Astrocyte of the spinal cord (primary cell): ENCODE measurements at regions not wholly inside any gene's neighbourhood (a gene's known extent, or its start where the extent isn't known, plus 50 kb on each side); places are given as distances from the start of the nearest gene placed in this dataset.

Source experiments
- DNase-seq: peaks from one replicate; pipeline ENCODE4 v3.0.0; 2011; ENCODE audit warnings: low read depth, low spot score
- H3K4me3 ChIP-seq: 2 replicates; pipeline ENCODE4 v1.5.1; 2011; ENCODE audit warnings: low read depth, mild to moderate bottlenecking, low read length, moderate library complexity
- CTCF ChIP-seq: IDR thresholded peaks from 2 replicates; pipeline ENCODE4 v1.5.1; 2012; ENCODE audit warnings: low read depth, mild to moderate bottlenecking, low read length, inconsistent platforms
- in situ Hi-C: cut with HindIII; loops from 2 replicates; pipeline ENCODE4 v1.10.0; 2017; ENCODE audit warnings: low sequenced_read_pairs

DNA sequence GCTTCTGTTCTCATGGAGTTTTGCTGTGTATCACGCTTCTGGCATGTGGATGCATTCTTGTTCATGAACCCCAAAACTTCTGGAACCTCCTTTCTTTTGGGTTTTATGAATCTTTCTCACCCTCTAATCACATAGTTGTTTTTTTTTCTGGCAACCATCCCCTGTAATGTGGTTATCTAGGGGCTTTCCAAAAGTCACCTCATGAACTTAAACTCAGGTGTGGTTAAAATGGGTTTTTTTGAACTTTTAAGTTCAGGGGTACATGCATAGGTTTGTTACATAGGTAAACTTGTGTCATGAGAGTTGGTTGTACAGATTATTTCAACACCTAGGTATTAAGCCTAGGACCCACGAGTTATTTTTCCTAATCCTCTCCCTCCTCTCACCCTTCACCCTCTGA, 1099.4 kb upstream of the SLIT2 start:
- DNase-seq = no peak
- no peak for TF ChIP-seq CTCF
- H3K4me3 ChIP-seq = no peak overlapping the region
- in situ Hi-C loops = no loop called here

- in situ Hi-C loops = no loop called here
- no peak for TF ChIP-seq CTCF
- no peak for DNase-seq
- no peak overlapping the region for H3K4me3 ChIP-seq
Observed at GRCh38 chr4:19151684-19152083, 1100.0 kb upstream of the SLIT2 start.

- TF ChIP-seq CTCF = no peak
- in situ Hi-C loops = no loop called here
- DNase-seq = no peak
- no peak overlapping the region for H3K4me3 ChIP-seq
Observed at GRCh38 chr4:19146038-19146437, 1105.7 kb upstream of the SLIT2 start.

GRCh38 chr4:19135895-19136633, 1114.5 kb upstream of the LCORL start:
- TF ChIP-seq CTCF = no peak
- no peak for DNase-seq
- in situ Hi-C loops = no loop called here
- no peak overlapping the region for H3K4me3 ChIP-seq

DNA sequence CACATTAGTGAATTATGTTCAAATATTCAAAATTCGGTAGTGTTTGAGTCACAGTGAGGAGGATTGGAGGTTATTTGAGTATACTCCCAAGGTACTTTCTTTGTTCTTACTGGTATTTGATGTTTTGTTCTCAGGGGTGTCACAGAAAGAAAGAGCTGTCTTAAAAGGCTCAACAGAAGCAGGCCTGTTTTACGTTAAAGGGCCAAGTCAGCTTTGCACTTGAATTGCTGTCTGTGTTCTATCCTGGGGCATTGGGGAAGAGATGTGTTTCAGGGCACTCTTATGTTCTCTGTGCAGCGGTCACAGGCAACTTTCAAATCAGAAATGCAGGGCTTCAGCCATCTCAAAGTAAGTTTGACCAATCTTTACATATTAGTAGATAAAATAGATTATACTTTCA, 1113.1 kb upstream of the LCORL start:
- in situ Hi-C loops = no loop called here
- no peak for TF ChIP-seq CTCF
- H3K4me3 ChIP-seq = no peak overlapping the region
- DNase-seq = no peak

- DNase-seq = no peak
- in situ Hi-C loops = no loop called here
- H3K4me3 ChIP-seq = no peak overlapping the region
- TF ChIP-seq CTCF = no peak
Observed at GRCh38 chr4:19133315-19133714, 1111.8 kb upstream of the LCORL start.

DNA sequence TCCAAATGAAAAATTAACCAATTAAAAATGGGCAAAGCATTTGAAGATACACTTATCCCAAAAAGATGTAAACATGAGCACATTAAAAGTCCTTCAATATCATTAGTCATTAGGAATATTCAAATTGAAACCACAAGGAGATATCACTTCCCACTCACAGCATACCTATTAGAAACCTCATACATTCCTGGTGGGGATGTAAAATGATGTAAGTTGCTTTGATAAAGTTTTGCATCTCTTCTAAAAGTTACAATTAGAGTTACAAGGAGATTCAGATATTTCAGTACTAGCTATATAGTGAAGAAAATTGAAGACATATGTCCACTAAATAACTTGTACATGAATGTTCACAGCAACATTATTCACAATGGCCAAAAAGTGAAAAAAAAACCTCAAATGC, 1109.3 kb upstream of the LCORL start:
- in situ Hi-C loops = no loop called here
- no peak for TF ChIP-seq CTCF
- peak; percentile 47 for DNase-seq
- no peak overlapping the region for H3K4me3 ChIP-seq
